CD4-positive, alpha-beta T cell (primary cell): ENCODE measurements at regions not wholly inside any gene's neighbourhood (a gene's known extent, or its start where the extent isn't known, plus 50 kb on each side); places are given as distances from the start of the nearest gene placed in this dataset.

Experiments
- ATAC-seq: fragments of 200-7000 bp; cut with Tn5 transposase; one replicate; pipeline ENCODE4 v1.10.0; 2022; ENCODE audit warnings: mild to moderate bottlenecking; ENCODE audit not compliant: poor library complexity
- CTCF ChIA-PET: fragments of 350-600 bp; sonication (Branson Sonifier 250); formaldehyde crosslinking; loops from one replicate; lab custom pipeline; 2021; ENCODE audit warnings: antibody characterized with exemption, inconsistent platforms; lab: Charles Lee
- POLR2A ChIA-PET: fragments of 350-600 bp; sonication (Branson Sonifier 250); formaldehyde crosslinking; loops from one replicate; lab custom pipeline; 2021; ENCODE audit warnings: antibody characterized with exemption, inconsistent platforms; lab: Charles Lee
- DNase-seq, 14 experiments: peaks; one replicate each; pipeline ENCODE4 v3.0.0-alpha.2; 2013 to 2020; ENCODE audit warnings: mixed read lengths in 2 of 14
- H3K27ac ChIP-seq, 2 donors: one replicate each; pipeline versions ENCODE4 v1.5.1 to v1.7.0; 2013; ENCODE audit warnings: low read length in 2 of 2, low read depth in 1 of 2, mild to moderate bottlenecking in 1 of 2
- H3K27me3 ChIP-seq, 2 experiments: 1 replicate in 1 of 2; 2 replicates in 1 of 2; pipeline versions ENCODE4 v1.6.1 to v1.7.0; 2013; ENCODE audit warnings: low read length in 2 of 2, control low read depth in 1 of 2, mild to moderate bottlenecking in 1 of 2, moderate library complexity in 1 of 2; ENCODE audit not compliant: insufficient read depth in 2 of 2, control insufficient read depth in 1 of 2
- H3K36me3 ChIP-seq: one replicate; pipeline ENCODE4 v1.6.1; 2013; ENCODE audit warnings: low read length, control low read depth; ENCODE audit not compliant: insufficient read depth
- H3K4me1 ChIP-seq: one replicate; pipeline ENCODE4 v1.6.1; 2013; ENCODE audit warnings: low read length, control low read depth; ENCODE audit not compliant: insufficient read depth
- H3K4me3 ChIP-seq: one replicate; pipeline ENCODE4 v1.5.1; 2013; ENCODE audit warnings: mild to moderate bottlenecking, low read length, moderate library complexity
- H3K9me3 ChIP-seq, 2 experiments: 1 replicate in 1 of 2; 2 replicates in 1 of 2; pipeline versions ENCODE4 v1.6.1 to v1.7.0; 2013; ENCODE audit warnings: low read length in 2 of 2, mild to moderate bottlenecking in 2 of 2, control low read depth in 1 of 2, moderate library complexity in 1 of 2; ENCODE audit not compliant: control insufficient read depth in 1 of 2, insufficient read depth in 1 of 2
- H3K27ac Mint-ChIP-seq: one replicate; pipeline ENCODE4 v1.8.0; 2020; ENCODE audit warnings: mixed read lengths
- H3K27me3 Mint-ChIP-seq: one replicate; pipeline ENCODE4 v1.8.0; 2021; ENCODE audit warnings: mixed read lengths
- H3K36me3 Mint-ChIP-seq: one replicate; pipeline ENCODE4 v1.8.0; 2021; ENCODE audit warnings: low read depth, mixed read lengths
- H3K4me1 Mint-ChIP-seq: one replicate; pipeline ENCODE4 v1.8.0; 2021; ENCODE audit warnings: low read depth, mixed read lengths
- H3K4me3 Mint-ChIP-seq: one replicate; pipeline ENCODE4 v1.8.0; 2020; ENCODE audit warnings: mild to moderate bottlenecking, mixed read lengths
- H3K9me3 Mint-ChIP-seq: one replicate; pipeline ENCODE4 v1.8.0; 2020; ENCODE audit warnings: mixed read lengths
- intact Hi-C, 2 experiments: fragments of 100-400 bp; cut with DNase I in 1 of 2; cut with micrococcal nuclease in 1 of 2; formaldehyde crosslinking; loops; one replicate each; pipeline versions ENCODE4 v1.15.1 to v1.9.0; 2023 to 2025; cut with DNase I, micrococcal nuclease
- TF ChIP-seq, protein P1 (sequence below): fragments of 200-600 bp; IDR thresholded peaks from one replicate; pipeline ENCODE4 v1.8.0; 2022; ENCODE audit warnings: antibody characterized with exemption, mild to moderate bottlenecking

DNA sequence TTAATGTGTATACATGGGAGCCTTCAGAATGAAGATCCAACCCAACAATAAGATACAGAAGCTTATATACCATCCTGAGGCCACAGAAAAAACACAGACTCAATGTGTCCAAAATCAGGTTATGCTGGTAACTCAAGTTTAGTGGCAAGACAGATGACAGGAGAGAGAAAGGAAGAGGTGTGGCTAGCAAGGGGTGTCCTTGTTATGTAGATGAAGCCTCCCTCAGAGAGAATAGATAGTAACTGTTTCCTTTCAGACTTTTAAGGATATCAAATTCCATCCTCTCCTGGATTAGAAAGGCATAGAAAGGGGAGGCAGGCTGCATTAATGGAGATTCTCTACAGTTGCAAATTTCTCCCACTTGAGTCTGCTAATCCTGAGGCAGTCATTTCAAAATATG lies 447.4 kb downstream of the GABRB3 start:
- Mint-ChIP-seq H3K27ac (no peak overlapping the region), H3K36me3 (no peaks in the 10 kb centered on the region), H3K27me3 (no peaks in the 10 kb centered on the region), H3K9me3 (peaks cover 3% of the 10 kb centered on the region), H3K4me3 (no peak overlapping the region), H3K4me1 (no peaks in the 10 kb centered on the region)
- TF ChIP-seq, protein P1, sequence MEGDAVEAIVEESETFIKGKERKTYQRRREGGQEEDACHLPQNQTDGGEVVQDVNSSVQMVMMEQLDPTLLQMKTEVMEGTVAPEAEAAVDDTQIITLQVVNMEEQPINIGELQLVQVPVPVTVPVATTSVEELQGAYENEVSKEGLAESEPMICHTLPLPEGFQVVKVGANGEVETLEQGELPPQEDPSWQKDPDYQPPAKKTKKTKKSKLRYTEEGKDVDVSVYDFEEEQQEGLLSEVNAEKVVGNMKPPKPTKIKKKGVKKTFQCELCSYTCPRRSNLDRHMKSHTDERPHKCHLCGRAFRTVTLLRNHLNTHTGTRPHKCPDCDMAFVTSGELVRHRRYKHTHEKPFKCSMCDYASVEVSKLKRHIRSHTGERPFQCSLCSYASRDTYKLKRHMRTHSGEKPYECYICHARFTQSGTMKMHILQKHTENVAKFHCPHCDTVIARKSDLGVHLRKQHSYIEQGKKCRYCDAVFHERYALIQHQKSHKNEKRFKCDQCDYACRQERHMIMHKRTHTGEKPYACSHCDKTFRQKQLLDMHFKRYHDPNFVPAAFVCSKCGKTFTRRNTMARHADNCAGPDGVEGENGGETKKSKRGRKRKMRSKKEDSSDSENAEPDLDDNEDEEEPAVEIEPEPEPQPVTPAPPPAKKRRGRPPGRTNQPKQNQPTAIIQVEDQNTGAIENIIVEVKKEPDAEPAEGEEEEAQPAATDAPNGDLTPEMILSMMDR, result no peak
- Histone ChIP-seq H3K4me3 (no peak overlapping the region), H3K9me3 (no peaks in the 10 kb centered on the region), H3K27ac (no peak overlapping the region), H3K4me1 (no peaks in the 10 kb centered on the region), H3K36me3 (no peaks in the 10 kb centered on the region), H3K27me3 (no peaks in the 10 kb centered on the region)
- ChIA-PET POLR2A (no interaction called here), CTCF (no interaction called here)
- intact Hi-C loops, result no loop called here
- ATAC-seq (no peak), DNase-seq (no peak)

DNA sequence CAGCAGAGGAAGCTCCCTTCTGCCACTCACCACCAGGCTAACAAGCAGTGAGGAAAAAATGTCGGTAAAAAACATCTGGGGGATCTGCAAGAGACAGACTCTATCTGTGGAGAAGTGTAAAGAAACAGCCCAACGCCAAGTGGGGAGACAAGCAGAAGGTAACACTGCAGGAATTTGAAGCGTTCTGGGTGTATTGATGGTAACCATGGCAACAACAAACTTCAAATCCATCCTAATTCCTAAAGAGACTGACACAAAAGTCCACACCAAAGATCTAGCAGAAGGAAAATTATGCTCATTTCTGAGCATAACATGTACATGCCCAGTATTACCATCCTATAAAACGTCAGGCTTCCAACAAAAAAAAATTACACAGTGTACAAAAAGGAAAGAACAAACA lies 449.3 kb downstream of the GABRB3 start:
- ChIA-PET CTCF (no interaction called here), POLR2A (no interaction called here)
- TF ChIP-seq, protein P1, result no peak
- H3K4me1 ChIP-seq, result no peaks in the 10 kb centered on the region
- H3K4me3 Mint-ChIP-seq, result no peak overlapping the region
- ATAC-seq, result no peak
- no peak overlapping the region for H3K27ac ChIP-seq
- H3K27me3 ChIP-seq, result no peaks in the 10 kb centered on the region
- no peaks in the 10 kb centered on the region for H3K36me3 ChIP-seq
- no peaks in the 10 kb centered on the region for H3K36me3 Mint-ChIP-seq
- no peaks in the 10 kb centered on the region for H3K27me3 Mint-ChIP-seq
- no peaks in the 10 kb centered on the region for H3K4me1 Mint-ChIP-seq
- DNase-seq, result no peak
- no peaks in the 10 kb centered on the region for H3K9me3 Mint-ChIP-seq
- no peak overlapping the region for H3K4me3 ChIP-seq
- H3K27ac Mint-ChIP-seq, result no peak overlapping the region
- H3K9me3 ChIP-seq, result no peaks in the 10 kb centered on the region
- intact Hi-C loops, result no loop called here

DNA sequence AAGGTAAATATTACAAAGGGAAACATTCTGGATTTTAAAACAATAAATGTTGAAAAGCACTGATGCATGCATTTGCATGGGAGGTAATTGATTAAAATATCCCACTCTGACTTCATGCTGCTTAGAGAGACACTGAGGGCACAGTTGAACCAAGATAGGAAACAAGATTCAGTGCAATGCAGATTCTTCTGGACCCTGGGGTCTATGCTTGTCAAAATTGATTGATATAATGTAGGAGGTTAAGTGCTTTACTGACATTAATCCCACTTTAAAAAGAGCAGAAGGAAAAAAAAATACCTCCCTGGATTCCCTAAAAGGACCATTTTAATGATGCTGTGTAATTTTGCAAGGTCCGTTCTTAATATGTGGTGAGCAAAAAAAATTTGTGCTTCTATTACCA lies 454.2 kb downstream of the GABRB3 start:
- DNase-seq (no peak), ATAC-seq (no peak)
- Mint-ChIP-seq H3K9me3 (peaks cover 6% of the 10 kb centered on the region), H3K36me3 (no peaks in the 10 kb centered on the region), H3K27ac (no peak overlapping the region), H3K4me1 (no peaks in the 10 kb centered on the region), H3K27me3 (no peaks in the 10 kb centered on the region), H3K4me3 (no peak overlapping the region)
- POLR2A ChIA-PET, result no interaction called here
- Histone ChIP-seq H3K36me3 (no peaks in the 10 kb centered on the region), H3K9me3 (no peaks in the 10 kb centered on the region), H3K27ac (no peak overlapping the region), H3K4me1 (no peaks in the 10 kb centered on the region), H3K27me3 (no peaks in the 10 kb centered on the region), H3K4me3 (no peak overlapping the region)
- CTCF ChIA-PET, result no interaction called here
- intact Hi-C loops, result no loop called here
- TF ChIP-seq, protein P1, result no peak
